Epithelial cell of esophagus (primary cell): ENCODE measurements at regions not wholly inside any gene's neighbourhood (a gene's known extent, or its start where the extent isn't known, plus 50 kb on each side); places are given as distances from the start of the nearest gene placed in this dataset.
A peak's percentile ranks its signal among the peaks of the same experiment; 100 is the strongest.

ENCODE experiments used
- DNase-seq: peaks from one replicate; pipeline ENCODE4 v3.0.0; 2010; ENCODE audit warnings: low read depth
- H3K4me3 ChIP-seq: 2 replicates; pipeline ENCODE4 v1.5.1; 2011; ENCODE audit warnings: mild to moderate bottlenecking, low read length, control low read depth
- TF ChIP-seq, protein P1 (sequence below): IDR thresholded peaks from 2 replicates; pipeline ENCODE4 v1.5.1; 2011; ENCODE audit warnings: low read depth, mild to moderate bottlenecking, low read length, control low read depth, inconsistent platforms; ENCODE audit not compliant: insufficient read depth; ENCODE audit errors: missing control alignments

DNA sequence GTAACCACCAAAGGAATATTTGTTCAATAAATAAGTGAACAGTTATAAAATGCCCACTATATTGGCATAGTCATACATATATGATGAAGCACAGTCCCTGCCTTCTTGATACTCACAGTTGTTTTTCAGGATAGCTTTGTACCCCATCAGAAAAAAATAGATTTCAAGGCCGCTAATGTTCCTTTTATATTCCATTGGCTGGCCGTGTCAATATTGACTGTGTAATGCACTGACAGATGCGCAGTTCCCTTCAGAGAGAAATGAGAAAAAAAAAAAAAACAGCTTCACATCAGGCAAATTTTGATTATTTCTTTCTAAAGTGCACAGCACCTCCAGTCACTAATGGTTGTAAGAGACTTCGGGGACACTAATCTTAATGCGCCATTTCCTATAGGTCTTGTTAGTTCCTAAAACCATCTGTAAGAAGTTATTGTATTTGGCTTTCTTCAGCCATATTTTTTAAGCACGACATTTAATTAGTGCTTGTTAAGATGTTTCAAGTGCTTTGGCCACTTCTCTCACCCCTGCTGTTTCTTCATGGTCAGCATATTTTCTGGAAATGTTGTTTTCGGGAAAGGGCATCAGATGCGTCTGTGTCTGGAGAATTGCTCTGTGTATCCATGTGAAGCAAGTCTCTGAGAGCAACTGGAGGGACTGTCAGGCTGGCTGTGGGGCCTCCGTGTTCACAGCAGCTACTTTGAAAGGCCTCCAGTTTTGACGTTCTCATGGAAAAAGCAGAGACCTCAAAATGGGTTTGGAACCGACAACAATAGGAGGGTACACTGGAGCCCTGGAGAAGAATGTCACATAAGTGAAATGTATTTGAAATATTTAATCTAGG is 378.3 kb downstream of the MTX2 start:
- TF ChIP-seq, protein P1, sequence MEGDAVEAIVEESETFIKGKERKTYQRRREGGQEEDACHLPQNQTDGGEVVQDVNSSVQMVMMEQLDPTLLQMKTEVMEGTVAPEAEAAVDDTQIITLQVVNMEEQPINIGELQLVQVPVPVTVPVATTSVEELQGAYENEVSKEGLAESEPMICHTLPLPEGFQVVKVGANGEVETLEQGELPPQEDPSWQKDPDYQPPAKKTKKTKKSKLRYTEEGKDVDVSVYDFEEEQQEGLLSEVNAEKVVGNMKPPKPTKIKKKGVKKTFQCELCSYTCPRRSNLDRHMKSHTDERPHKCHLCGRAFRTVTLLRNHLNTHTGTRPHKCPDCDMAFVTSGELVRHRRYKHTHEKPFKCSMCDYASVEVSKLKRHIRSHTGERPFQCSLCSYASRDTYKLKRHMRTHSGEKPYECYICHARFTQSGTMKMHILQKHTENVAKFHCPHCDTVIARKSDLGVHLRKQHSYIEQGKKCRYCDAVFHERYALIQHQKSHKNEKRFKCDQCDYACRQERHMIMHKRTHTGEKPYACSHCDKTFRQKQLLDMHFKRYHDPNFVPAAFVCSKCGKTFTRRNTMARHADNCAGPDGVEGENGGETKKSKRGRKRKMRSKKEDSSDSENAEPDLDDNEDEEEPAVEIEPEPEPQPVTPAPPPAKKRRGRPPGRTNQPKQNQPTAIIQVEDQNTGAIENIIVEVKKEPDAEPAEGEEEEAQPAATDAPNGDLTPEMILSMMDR, result no peak
- no peak for DNase-seq
- H3K4me3 ChIP-seq, result no peak overlapping the region

DNA sequence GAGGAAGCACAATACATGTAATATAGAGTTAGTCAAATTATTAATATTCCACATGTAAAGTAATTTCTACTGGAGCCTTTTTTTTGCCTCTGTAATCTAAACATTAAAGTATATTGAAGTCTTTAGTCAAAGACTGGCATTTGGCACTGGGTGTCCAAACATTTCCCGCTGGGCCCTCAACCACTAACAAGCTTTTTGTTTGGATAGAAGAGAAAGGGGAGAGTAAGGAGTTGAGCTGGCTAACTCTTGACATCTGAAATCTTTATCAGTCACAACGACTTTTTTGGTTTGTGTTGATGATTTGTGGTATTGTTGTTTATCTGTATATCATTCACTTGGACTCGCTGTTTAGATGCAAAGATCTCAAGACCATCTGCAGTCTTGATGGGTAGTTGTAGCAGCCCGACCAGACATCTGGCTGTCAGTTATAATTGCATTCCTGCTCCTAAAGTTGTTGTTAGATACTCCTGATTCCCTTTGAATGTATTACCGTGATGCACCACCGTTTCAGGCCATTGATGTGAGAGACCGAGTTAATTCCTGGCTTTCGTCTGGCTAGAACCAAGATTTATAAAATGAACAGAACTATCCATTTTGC is 379.6 kb downstream of the MTX2 start:
- DNase-seq, result no peak
- no peak overlapping the region for H3K4me3 ChIP-seq
- TF ChIP-seq, protein P1, result no peak

DNA sequence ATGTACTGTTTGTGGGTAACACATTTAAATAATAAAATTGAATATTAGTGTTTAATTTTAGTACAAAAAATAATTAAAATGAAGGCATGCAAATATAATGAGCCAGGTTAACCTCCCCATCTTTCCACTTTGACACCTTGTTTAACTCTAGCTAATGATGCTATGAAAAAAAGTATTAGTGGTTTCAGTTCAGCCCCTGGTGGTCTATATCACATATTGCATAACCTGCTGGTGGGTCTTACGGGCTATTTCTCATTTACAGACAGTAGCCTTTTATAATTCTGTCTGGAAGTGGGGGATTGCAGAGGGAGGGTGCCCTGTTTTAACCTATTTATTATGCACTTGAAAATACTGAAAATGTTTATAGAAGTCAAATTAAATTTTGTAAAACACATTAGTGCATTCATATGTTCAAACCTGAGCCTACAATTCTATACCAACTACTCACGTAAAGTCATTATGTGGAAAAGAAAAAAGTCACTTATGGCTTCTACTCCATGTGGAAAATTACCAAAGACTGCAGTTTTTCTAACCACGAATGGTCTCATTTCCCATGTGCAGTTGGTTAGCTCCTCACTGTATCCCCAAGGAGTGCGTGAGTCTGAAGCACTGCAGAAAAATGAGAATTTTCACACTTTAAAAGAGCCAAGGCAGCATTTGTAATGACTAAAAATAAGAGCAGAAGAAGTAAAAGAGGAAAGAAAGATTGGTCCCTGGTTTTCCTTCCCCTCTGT is 381.0 kb downstream of the MTX2 start:
- no peak overlapping the region for H3K4me3 ChIP-seq
- no peak for DNase-seq

DNA sequence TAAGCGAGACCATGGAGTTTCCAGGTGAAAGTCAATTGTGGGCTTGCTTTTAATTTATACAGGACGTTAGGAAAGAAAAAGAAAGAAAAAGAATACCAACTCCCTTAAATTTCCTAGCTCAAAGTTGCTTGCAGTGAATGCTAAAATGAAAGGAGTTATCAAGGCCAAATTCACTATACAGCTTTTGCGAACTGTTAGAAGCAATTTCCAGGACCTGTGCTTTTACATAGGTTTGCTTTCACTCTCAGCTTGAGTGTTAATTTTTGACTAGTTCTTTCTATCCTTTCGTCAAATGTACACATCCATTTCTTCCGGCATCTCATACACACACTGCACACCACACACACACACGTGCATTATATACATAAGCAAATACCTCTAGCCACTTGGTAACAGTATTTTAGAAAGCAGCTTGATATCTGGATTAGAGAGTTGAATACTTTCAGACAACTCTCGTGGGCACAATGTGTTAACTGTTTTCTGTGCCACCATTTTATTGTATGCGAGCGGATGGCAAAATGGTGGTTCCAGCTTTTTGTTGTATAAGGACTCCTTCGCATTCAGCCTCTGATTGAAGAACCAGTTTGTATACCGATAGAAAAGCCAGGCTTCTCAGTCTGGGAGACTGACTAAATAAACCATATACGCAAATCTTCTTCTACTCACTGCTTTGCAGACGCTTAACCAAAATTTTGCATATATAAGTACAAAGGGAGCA is 381.8 kb downstream of the MTX2 start:
- no peak for DNase-seq
- TF ChIP-seq, protein P1, result no peak
- H3K4me3 ChIP-seq, result no peak overlapping the region

More for the DNA sequence above, 381.0 kb downstream of the MTX2 start:
- TF ChIP-seq, protein P1, result no peak

DNA sequence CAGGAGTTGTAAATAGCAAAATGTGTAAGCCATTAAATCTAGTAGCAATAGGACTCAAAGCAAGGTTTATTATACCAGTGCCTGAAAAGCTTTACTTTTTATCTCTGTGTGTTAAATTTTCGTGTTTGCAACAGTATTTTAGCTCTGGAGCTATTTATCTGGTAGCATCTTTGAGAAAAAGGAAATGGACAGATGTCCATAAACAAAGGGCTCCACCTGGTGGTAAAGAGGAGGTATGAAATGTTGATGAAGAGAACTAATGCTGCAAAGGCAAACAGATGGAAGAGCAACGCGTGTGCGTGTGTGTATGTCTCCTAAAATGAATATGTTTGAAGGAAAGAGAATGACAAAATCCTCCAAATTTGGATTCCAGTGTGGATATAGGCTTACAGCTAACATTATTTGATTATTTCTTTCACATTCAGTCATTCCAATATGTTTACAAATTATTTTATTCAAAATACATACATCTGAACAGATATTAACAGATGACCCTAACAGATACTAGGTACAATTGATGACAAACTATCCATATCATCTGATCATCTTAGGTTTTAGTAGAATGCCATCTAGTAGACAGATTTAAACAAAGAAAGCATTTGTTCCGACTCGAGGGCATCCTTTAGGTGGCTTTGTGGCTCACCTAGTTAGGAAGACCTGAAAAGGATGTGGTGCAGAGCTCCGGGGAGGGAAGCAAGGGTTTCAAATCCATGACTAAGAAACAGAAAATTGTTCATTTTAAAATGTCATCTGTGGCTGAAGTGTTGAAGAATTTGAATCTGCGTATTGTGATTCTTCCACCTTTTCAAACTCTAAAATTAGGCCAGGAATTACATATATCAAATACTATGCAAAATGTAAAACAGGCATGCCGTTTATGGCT is 383.3 kb downstream of the MTX2 start:
- TF ChIP-seq, protein P1, result peak; percentile 72
- no peak overlapping the region for H3K4me3 ChIP-seq
- DNase-seq, result peak; percentile 63
